ENCODE measurements at regions not wholly inside any gene's neighbourhood (a gene's known extent, or its start where the extent isn't known, plus 50 kb on each side); places are given as distances from the start of the nearest gene placed in this dataset.
"Not testable (repeated sequence)": the region's sequence is repeated elsewhere in the genome, so short reads cannot be mapped to it uniquely, and the experiment has no call there.

GRCh38 chr14:81584495-81584894 lies 50.8 kb upstream of the SEL1L start:
- no peak for DNase-seq

GRCh38 chr14:81589381-81590065 lies 55.9 kb upstream of the SEL1L start:
- no peak for DNase-seq

- no peak for DNase-seq
Measured at GRCh38 chr14:81591266-81591665, 57.6 kb upstream of the SEL1L start.

GRCh38 chr14:81594012-81594411 lies 60.4 kb upstream of the SEL1L start:
- DNase-seq: peak in 44 of 56 donors; percentile 0 to 72 (median 32)

- DNase-seq: no peak
Measured at GRCh38 chr14:81605660-81606059, 72.0 kb upstream of the SEL1L start.

GRCh38 chr14:81613341-81614045 lies 79.8 kb upstream of the SEL1L start:
- DNase-seq: no peak

GRCh38 chr14:81614302-81614701 lies 80.6 kb upstream of the SEL1L start:
- DNase-seq: not testable (repeated sequence)

- no peak for DNase-seq
Measured at GRCh38 chr14:81618695-81619094, 85.0 kb upstream of the SEL1L start.

- no peak for DNase-seq
Measured at GRCh38 chr14:81619816-81620215, 86.2 kb upstream of the SEL1L start.

- DNase-seq: not testable (repeated sequence)
Measured at GRCh38 chr14:81623771-81624396, 90.2 kb upstream of the SEL1L start.

GRCh38 chr14:81625343-81625742 lies 91.7 kb upstream of the SEL1L start:
- DNase-seq: peak in 1 of 56 donors; percentile 26

- DNase-seq: no peak
Measured at GRCh38 chr14:81632157-81632556, 98.5 kb upstream of the SEL1L start.

GRCh38 chr14:81633496-81633895 lies 99.8 kb upstream of the SEL1L start:
- DNase-seq: no peak

GRCh38 chr14:81637639-81638038 lies 104.0 kb upstream of the SEL1L start:
- no peak for DNase-seq

- no peak for DNase-seq
Measured at GRCh38 chr14:81638656-81639280, 105.1 kb upstream of the SEL1L start.

GRCh38 chr14:81653626-81654025 lies 120.0 kb upstream of the SEL1L start:
- DNase-seq: no peak

- DNase-seq: peak in 3 of 56 donors; percentile 0 to 20 (median 1)
Measured at GRCh38 chr14:81655423-81656314, 122.0 kb upstream of the SEL1L start.

- DNase-seq: no peak
Measured at GRCh38 chr14:81656811-81657210, 123.2 kb upstream of the SEL1L start.

GRCh38 chr14:81662066-81662465 lies 128.4 kb upstream of the SEL1L start:
- DNase-seq: no peak

- no peak for DNase-seq
Measured at GRCh38 chr14:81662570-81663197, 129.0 kb upstream of the SEL1L start.

Measured in amygdala (tissue), 56 donors.